ENCODE measurements at regions not wholly inside any gene's neighbourhood (a gene's known extent, or its start where the extent isn't known, plus 50 kb on each side); places are given as distances from the start of the nearest gene placed in this dataset.
"Not testable (repeated sequence)": the region's sequence is repeated elsewhere in the genome, so short reads cannot be mapped to it uniquely, and the experiment has no call there.

- no peak for DNase-seq (ENCODE audit: low read depth in 1 of 2, low spot score in 1 of 2)
Measured at GRCh38 chr9:2243666-2244555, 228.8 kb downstream of the SMARCA2 start.

- DNase-seq (ENCODE audit: low read depth in 1 of 2, low spot score in 1 of 2) = no peak
Measured at GRCh38 chr9:2247340-2247739, 232.2 kb downstream of the SMARCA2 start.

GRCh38 chr9:2248768-2249265, 233.7 kb downstream of the SMARCA2 start:
- DNase-seq (ENCODE audit: low read depth in 1 of 2, low spot score in 1 of 2) = no peak

GRCh38 chr9:2253636-2254580, 238.8 kb downstream of the SMARCA2 start:
- DNase-seq (ENCODE audit: low read depth in 1 of 2, low spot score in 1 of 2) = no peak

GRCh38 chr9:2255128-2255527, 240.0 kb downstream of the SMARCA2 start:
- DNase-seq (ENCODE audit: low read depth in 1 of 2, low spot score in 1 of 2) = no peak

GRCh38 chr9:2257248-2257929, 242.2 kb downstream of the SMARCA2 start:
- no peak for DNase-seq (ENCODE audit: low read depth in 1 of 2, low spot score in 1 of 2)

- DNase-seq (ENCODE audit: low read depth in 1 of 2, low spot score in 1 of 2) = no peak
Measured at GRCh38 chr9:2260417-2261306, 245.5 kb downstream of the SMARCA2 start.

- DNase-seq (ENCODE audit: low read depth in 1 of 2, low spot score in 1 of 2) = no peak
Measured at GRCh38 chr9:2261421-2262103, 246.4 kb downstream of the SMARCA2 start.

- DNase-seq (ENCODE audit: low read depth in 1 of 2, low spot score in 1 of 2) = no peak
Measured at GRCh38 chr9:2262386-2263071, 247.4 kb downstream of the SMARCA2 start.

- no peak for DNase-seq (ENCODE audit: low read depth in 1 of 2, low spot score in 1 of 2)
Measured at GRCh38 chr9:2263111-2263510, 248.0 kb downstream of the SMARCA2 start.

- DNase-seq (ENCODE audit: low read depth in 1 of 2, low spot score in 1 of 2) = no peak
Measured at GRCh38 chr9:2263665-2264064, 248.5 kb downstream of the SMARCA2 start.

- DNase-seq (ENCODE audit: low read depth in 1 of 2, low spot score in 1 of 2) = no peak
Measured at GRCh38 chr9:2264081-2264480, 248.9 kb downstream of the SMARCA2 start.

GRCh38 chr9:2267181-2267745, 252.1 kb downstream of the SMARCA2 start:
- DNase-seq (ENCODE audit: low read depth in 1 of 2, low spot score in 1 of 2) = no peak

- no peak for DNase-seq (ENCODE audit: low read depth in 1 of 2, low spot score in 1 of 2)
Measured at GRCh38 chr9:2269778-2270177, 254.6 kb downstream of the SMARCA2 start.

- no peak for DNase-seq (ENCODE audit: low read depth in 1 of 2, low spot score in 1 of 2)
Measured at GRCh38 chr9:2270565-2270964, 255.4 kb downstream of the SMARCA2 start.

GRCh38 chr9:2271426-2271825, 256.3 kb downstream of the SMARCA2 start:
- DNase-seq (ENCODE audit: low read depth in 1 of 2, low spot score in 1 of 2) = no peak

- no peak for DNase-seq (ENCODE audit: low read depth in 1 of 2, low spot score in 1 of 2)
Measured at GRCh38 chr9:2274762-2275161, 259.6 kb downstream of the SMARCA2 start.

- no peak for DNase-seq (ENCODE audit: low read depth in 1 of 2, low spot score in 1 of 2)
Measured at GRCh38 chr9:2276296-2276695, 261.1 kb downstream of the SMARCA2 start.

GRCh38 chr9:2277133-2277532, 262.0 kb downstream of the SMARCA2 start:
- not testable (repeated sequence) for DNase-seq (ENCODE audit: low read depth in 1 of 2, low spot score in 1 of 2)

Data from activated CD4-positive, alpha-beta T cell treated with anti-CD3 and anti-CD28 coated beads, Interleukin-2, amount 50 U/mL, for 24 hours (primary cell).